Keratinocyte (primary cell): ENCODE measurements at regions not wholly inside any gene's neighbourhood (a gene's known extent, or its start where the extent isn't known, plus 50 kb on each side); places are given as distances from the start of the nearest gene placed in this dataset.
"Not testable (repeated sequence)": the region's sequence is repeated elsewhere in the genome, so short reads cannot be mapped to it uniquely, and the experiment has no call there.

ENCODE experiments used
- DNase-seq: peaks from one replicate; pipeline ENCODE4 v3.0.0-alpha.2; 2011; ENCODE audit warnings: low read depth, missing footprints, low spot score
- FAIRE-seq: peaks from 2 replicates; lab custom pipeline; 2011; peaks lifted over from hg19 to GRCh38; lab: Jason Lieb, UNC
- H2AFZ ChIP-seq: 2 replicates; pipeline ENCODE4 v1.6.0; 2012; ENCODE audit warnings: low read length, control low read depth, inconsistent platforms; ENCODE audit not compliant: control insufficient read depth
- H3K27ac ChIP-seq: 2 replicates; pipeline ENCODE4 v1.5.1; 2011; ENCODE audit warnings: low read length; ENCODE audit not compliant: control insufficient read depth, insufficient read depth
- H3K27me3 ChIP-seq: 3 replicates; pipeline ENCODE4 v1.6.0; 2011; ENCODE audit warnings: low read length; ENCODE audit not compliant: control insufficient read depth, insufficient read depth; ENCODE audit errors: extremely low read depth
- H3K36me3 ChIP-seq, 2 experiments: 2 replicates in 1 of 2; 3 replicates in 1 of 2; pipeline ENCODE4 v1.5.1; 2011; ENCODE audit warnings: low read length in 2 of 2, mild to moderate bottlenecking in 1 of 2; ENCODE audit not compliant: control insufficient read depth in 2 of 2, insufficient read depth in 2 of 2; ENCODE audit errors: extremely low read depth in 1 of 2
- H3K4me1 ChIP-seq: 3 replicates; pipeline ENCODE4 v1.5.1; 2011; ENCODE audit warnings: low read length; ENCODE audit not compliant: control insufficient read depth, insufficient read depth; ENCODE audit errors: extremely low read depth
- H3K4me2 ChIP-seq: 3 replicates; pipeline ENCODE4 v1.6.0; 2011; ENCODE audit warnings: low read depth, low read length; ENCODE audit not compliant: control insufficient read depth, insufficient read depth; ENCODE audit errors: extremely low read depth
- H3K4me3 ChIP-seq, 3 experiments: fragments of 200-600 bp in 1 of 3; sonication (generic) in 1 of 3; 2 replicates in 2 of 3; 3 replicates in 1 of 3; pipeline ENCODE4 v1.5.1; 2011 to 2016; ENCODE audit warnings: low read length in 3 of 3, mild to moderate bottlenecking in 3 of 3, control low read depth in 2 of 3, inconsistent platforms in 1 of 3, low read depth in 1 of 3, mixed read lengths in 1 of 3, mixed run types in 1 of 3, moderate library complexity in 1 of 3; ENCODE audit not compliant: control insufficient read depth in 2 of 3, insufficient read depth in 2 of 3; ENCODE audit errors: extremely low read depth in 1 of 3
- H3K79me2 ChIP-seq: 2 replicates; pipeline ENCODE4 v1.6.0; 2012; ENCODE audit warnings: low read length; ENCODE audit not compliant: control insufficient read depth, insufficient read depth
- H3K9ac ChIP-seq: 3 replicates; pipeline ENCODE4 v1.6.0; 2011; ENCODE audit warnings: low read length; ENCODE audit not compliant: control insufficient read depth, insufficient read depth; ENCODE audit errors: extremely low read depth
- H3K9me1 ChIP-seq: 3 replicates; pipeline ENCODE4 v1.6.0; 2011; ENCODE audit warnings: low read length; ENCODE audit not compliant: control insufficient read depth, insufficient read depth; ENCODE audit errors: extremely low read depth
- H3K9me3 ChIP-seq: 2 replicates; pipeline ENCODE4 v1.5.1; 2012; ENCODE audit warnings: low read depth, low read length; ENCODE audit not compliant: control insufficient read depth
- H4K20me1 ChIP-seq: 3 replicates; pipeline ENCODE4 v1.6.0; 2011; ENCODE audit warnings: low read length; ENCODE audit not compliant: control insufficient read depth, insufficient read depth; ENCODE audit errors: extremely low read depth
- EZH2 ChIP-seq: IDR thresholded peaks from one replicate; pipeline ENCODE4 v1.6.1; 2012; ENCODE audit warnings: inconsistent platforms, mild to moderate bottlenecking, low read length, moderate library complexity
- dilution Hi-C: fragments of 300-500 bp; cut with MboI; formaldehyde crosslinking; loops from one replicate; pipeline ENCODE4 v1.7.0; 2020; ENCODE audit warnings: low sequenced_read_pairs; ENCODE audit not compliant: extremely low pct_ligation_motif_present
- TF ChIP-seq, protein P1 (sequence below), 3 experiments: IDR thresholded peaks in 1 of 3; conservative IDR thresholded peaks in 1 of 3; optimal IDR thresholded peaks in 1 of 3; 2 replicates in 2 of 3; 3 replicates in 1 of 3; pipeline versions ENCODE3 to v1.5.1; 2011; ENCODE audit warnings: low read length in 3 of 3, mild to moderate bottlenecking in 3 of 3, moderate library complexity in 2 of 3, control low read depth in 1 of 3, inconsistent platforms in 1 of 3; ENCODE audit not compliant: insufficient read depth in 2 of 3; ENCODE audit errors: extremely low read depth in 1 of 3

DNA sequence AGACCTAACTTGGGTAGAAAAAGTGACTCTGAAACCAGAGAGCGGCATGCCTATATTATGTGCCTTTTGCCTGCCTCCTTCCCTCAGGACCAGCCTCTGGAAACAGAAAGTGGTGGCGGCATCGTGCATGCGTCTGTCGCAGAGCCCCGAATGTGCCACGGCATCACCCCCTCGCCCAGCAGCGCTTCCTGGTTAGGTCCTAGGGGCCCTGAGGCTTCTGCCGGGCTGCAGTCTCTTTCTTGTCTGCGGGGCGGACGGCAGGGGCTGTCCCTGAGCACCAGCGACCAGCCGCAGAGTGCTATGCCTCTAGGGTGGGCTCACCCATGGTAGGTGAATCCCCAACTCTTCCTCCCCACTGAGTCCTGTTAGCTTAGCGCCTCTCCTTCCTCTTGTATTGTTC lies 68.7 kb downstream of the VSIG4 start:
- H3K27me3 ChIP-seq = peaks cover 5% of the 10 kb centered on the region
- no peaks in the 10 kb centered on the region for H3K79me2 ChIP-seq
- no peak overlapping the region for H2AFZ ChIP-seq
- H3K4me1 ChIP-seq = no peaks in the 10 kb centered on the region
- H3K27ac ChIP-seq = no peak overlapping the region
- H3K9me1 ChIP-seq = no peaks in the 10 kb centered on the region
- FAIRE-seq = no peak
- H3K4me2 ChIP-seq = no peak overlapping the region
- dilution Hi-C loops = no loop called here
- no peaks in the 10 kb centered on the region for H3K36me3 ChIP-seq
- no peak for TF ChIP-seq EZH2
- TF ChIP-seq, protein P1, sequence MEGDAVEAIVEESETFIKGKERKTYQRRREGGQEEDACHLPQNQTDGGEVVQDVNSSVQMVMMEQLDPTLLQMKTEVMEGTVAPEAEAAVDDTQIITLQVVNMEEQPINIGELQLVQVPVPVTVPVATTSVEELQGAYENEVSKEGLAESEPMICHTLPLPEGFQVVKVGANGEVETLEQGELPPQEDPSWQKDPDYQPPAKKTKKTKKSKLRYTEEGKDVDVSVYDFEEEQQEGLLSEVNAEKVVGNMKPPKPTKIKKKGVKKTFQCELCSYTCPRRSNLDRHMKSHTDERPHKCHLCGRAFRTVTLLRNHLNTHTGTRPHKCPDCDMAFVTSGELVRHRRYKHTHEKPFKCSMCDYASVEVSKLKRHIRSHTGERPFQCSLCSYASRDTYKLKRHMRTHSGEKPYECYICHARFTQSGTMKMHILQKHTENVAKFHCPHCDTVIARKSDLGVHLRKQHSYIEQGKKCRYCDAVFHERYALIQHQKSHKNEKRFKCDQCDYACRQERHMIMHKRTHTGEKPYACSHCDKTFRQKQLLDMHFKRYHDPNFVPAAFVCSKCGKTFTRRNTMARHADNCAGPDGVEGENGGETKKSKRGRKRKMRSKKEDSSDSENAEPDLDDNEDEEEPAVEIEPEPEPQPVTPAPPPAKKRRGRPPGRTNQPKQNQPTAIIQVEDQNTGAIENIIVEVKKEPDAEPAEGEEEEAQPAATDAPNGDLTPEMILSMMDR (optimal IDR thresholded peaks at IDR 0.05 in 1 of 3, IDR thresholded peaks at IDR 0.05 in 1 of 3, conservative IDR thresholded peaks at IDR 0.05 in 1 of 3; ENCODE audit: extremely low read depth in 1 of 3, insufficient read depth in 2 of 3, low read length in 3 of 3) = no peak
- H3K4me3 ChIP-seq = no peak overlapping the region
- H4K20me1 ChIP-seq = no peaks in the 10 kb centered on the region
- no peaks in the 10 kb centered on the region for H3K9me3 ChIP-seq
- no peak overlapping the region for H3K9ac ChIP-seq
- DNase-seq = no peak

DNA sequence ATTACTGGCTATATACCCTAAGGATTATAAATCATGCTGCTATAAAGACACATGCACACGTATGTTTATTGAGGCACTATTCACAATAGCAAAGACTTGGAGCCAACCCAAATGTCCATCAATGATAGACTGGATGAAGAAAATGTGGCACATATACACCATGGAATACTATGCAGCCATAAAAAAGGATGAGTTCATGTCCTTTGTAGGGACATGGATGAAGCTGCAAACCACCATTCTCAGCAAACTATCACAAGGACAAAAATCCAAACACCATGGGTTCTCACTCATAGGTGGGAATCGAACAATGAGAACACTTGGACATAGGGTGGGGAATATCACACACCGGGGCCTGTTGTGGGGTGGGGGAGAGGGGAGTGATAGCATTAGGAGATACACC lies 72.7 kb downstream of the VSIG4 start:
- DNase-seq, H4K20me1 ChIP-seq, H3K79me2 ChIP-seq, H3K4me1 ChIP-seq, H3K27me3 ChIP-seq, FAIRE-seq, H3K9me3 ChIP-seq, H3K4me3 ChIP-seq, H3K9me1 ChIP-seq, H3K9ac ChIP-seq, H2AFZ ChIP-seq, dilution Hi-C loops, H3K27ac ChIP-seq, H3K36me3 ChIP-seq, H3K4me2 ChIP-seq: not testable (repeated sequence)

DNA sequence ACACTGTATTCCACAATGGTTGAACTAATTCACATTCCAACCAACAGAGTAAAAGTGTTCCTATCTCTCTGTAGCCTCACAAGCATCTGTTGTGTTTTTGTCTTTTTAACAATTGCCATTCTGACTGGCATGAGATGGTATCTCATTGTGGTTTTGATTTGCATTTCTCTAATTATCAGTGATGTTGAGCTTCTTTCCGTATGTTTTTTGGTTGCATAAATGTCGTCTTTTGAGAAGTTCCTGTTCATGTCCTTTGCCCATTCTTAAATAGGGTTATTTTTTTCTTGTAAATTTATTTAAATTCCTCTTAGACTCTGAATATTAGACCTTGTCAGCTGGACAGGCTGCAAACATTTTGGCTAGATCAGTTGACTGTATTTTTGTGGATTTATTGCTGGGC lies 78.2 kb downstream of the VSIG4 start:
- Histone ChIP-seq H3K9ac (no peak overlapping the region), H4K20me1 (no peaks in the 10 kb centered on the region), H3K27ac (no peak overlapping the region), H3K4me3 (no peak overlapping the region), H3K36me3 (no peaks in the 10 kb centered on the region), H3K4me2 (no peak overlapping the region), H3K79me2 (no peaks in the 10 kb centered on the region), H2AFZ (no peak overlapping the region), H3K9me1 (no peaks in the 10 kb centered on the region), H3K4me1 (no peaks in the 10 kb centered on the region), H3K27me3 (no peaks in the 10 kb centered on the region), H3K9me3 (no peaks in the 10 kb centered on the region)
- dilution Hi-C loops = no loop called here
- DNase-seq (no peak), FAIRE-seq (no peak)
- TF ChIP-seq EZH2 = no peak
- TF ChIP-seq, protein P1 (optimal IDR thresholded peaks at IDR 0.05 in 1 of 3, IDR thresholded peaks at IDR 0.05 in 1 of 3, conservative IDR thresholded peaks at IDR 0.05 in 1 of 3; ENCODE audit: extremely low read depth in 1 of 3, insufficient read depth in 2 of 3, low read length in 3 of 3) = no peak
